H7 (cell line): ENCODE measurements at regions not wholly inside any gene's neighbourhood (a gene's known extent, or its start where the extent isn't known, plus 50 kb on each side); places are given as distances from the start of the nearest gene placed in this dataset.
A peak's percentile ranks its signal among the peaks of the same experiment; 100 is the strongest.

Experiments
- DNase-seq: peaks from one replicate; pipeline ENCODE4 v3.0.0; 2012
- H3K27me3 ChIP-seq: 2 replicates; pipeline ENCODE4 v1.6.0; 2011; ENCODE audit warnings: mild to moderate bottlenecking, low read length; ENCODE audit not compliant: control insufficient read depth, insufficient read depth
- H3K36me3 ChIP-seq: replicated peaks from 2 replicates; pipeline ENCODE4 v1.5.1; 2011; ENCODE audit warnings: low read length; ENCODE audit not compliant: control insufficient read depth, insufficient read depth
- H3K4me3 ChIP-seq: 2 replicates; pipeline ENCODE4 v1.5.1; 2011; ENCODE audit warnings: low read depth, mild to moderate bottlenecking, control low read depth, low read length, moderate library complexity; ENCODE audit not compliant: insufficient read depth

- Histone ChIP-seq H3K27me3 (no peaks in the 10 kb centered on the region), H3K4me3 (no peak overlapping the region), H3K36me3 (no peaks in the 10 kb centered on the region)
- DNase-seq: no peak
These were observed 83.8 kb downstream of the AXIN2 start for GRCh38 chr17:65477600-65477999.

GRCh38 chr17:65474660-65475059, 86.8 kb downstream of the AXIN2 start:
- Histone ChIP-seq H3K36me3 (no peaks in the 10 kb centered on the region), H3K4me3 (no peak overlapping the region), H3K27me3 (no peaks in the 10 kb centered on the region)
- DNase-seq: no peak

GRCh38 chr17:65473985-65474384, 87.5 kb downstream of the AXIN2 start:
- Histone ChIP-seq H3K27me3 (no peaks in the 10 kb centered on the region), H3K36me3 (no peaks in the 10 kb centered on the region), H3K4me3 (no peak overlapping the region)
- DNase-seq: no peak

GRCh38 chr17:65473363-65473762, 88.1 kb downstream of the AXIN2 start:
- Histone ChIP-seq H3K36me3 (no peaks in the 10 kb centered on the region), H3K4me3 (no peak overlapping the region), H3K27me3 (no peaks in the 10 kb centered on the region)
- no peak for DNase-seq

GRCh38 chr17:65472666-65473309, 88.7 kb downstream of the AXIN2 start:
- Histone ChIP-seq H3K36me3 (no peaks in the 10 kb centered on the region), H3K4me3 (no peak overlapping the region), H3K27me3 (no peaks in the 10 kb centered on the region)
- DNase-seq: no peak

- Histone ChIP-seq H3K4me3 (no peak overlapping the region), H3K36me3 (no peaks in the 10 kb centered on the region), H3K27me3 (no peaks in the 10 kb centered on the region)
- DNase-seq: no peak
These were observed 90.7 kb downstream of the AXIN2 start for GRCh38 chr17:65470783-65471182.

- no peak for DNase-seq
- Histone ChIP-seq H3K4me3 (no peak overlapping the region), H3K27me3 (no peaks in the 10 kb centered on the region), H3K36me3 (no peaks in the 10 kb centered on the region)
These were observed 93.1 kb downstream of the AXIN2 start for GRCh38 chr17:65468321-65468720.

GRCh38 chr17:65467156-65467555, 94.3 kb downstream of the AXIN2 start:
- Histone ChIP-seq H3K4me3 (no peak overlapping the region), H3K27me3 (no peaks in the 10 kb centered on the region)
- no peak for DNase-seq

GRCh38 chr17:65466547-65466946, 94.9 kb downstream of the AXIN2 start:
- H3K36me3 ChIP-seq: no peaks in the 10 kb centered on the region
- H3K4me3 ChIP-seq: no peak overlapping the region
- no peaks in the 10 kb centered on the region for H3K27me3 ChIP-seq
- no peak for DNase-seq

More at GRCh38 chr17:65467156-65467555, 94.3 kb downstream of the AXIN2 start:
- no peaks in the 10 kb centered on the region for H3K36me3 ChIP-seq

GRCh38 chr17:65463242-65463641, 98.2 kb downstream of the AXIN2 start:
- H3K27me3 ChIP-seq: no peaks in the 10 kb centered on the region
- DNase-seq: no peak
- H3K36me3 ChIP-seq: no peaks in the 10 kb centered on the region
- H3K4me3 ChIP-seq: no peak overlapping the region

GRCh38 chr17:65459677-65460347, 101.6 kb downstream of the AXIN2 start:
- no peaks in the 10 kb centered on the region for H3K27me3 ChIP-seq
- no peak overlapping the region for H3K4me3 ChIP-seq
- no peaks in the 10 kb centered on the region for H3K36me3 ChIP-seq
- DNase-seq: peak; percentile 44

- H3K36me3 ChIP-seq: no peaks in the 10 kb centered on the region
- no peak for DNase-seq
- H3K27me3 ChIP-seq: no peaks in the 10 kb centered on the region
- no peak overlapping the region for H3K4me3 ChIP-seq
These were observed 103.7 kb downstream of the AXIN2 start for GRCh38 chr17:65457635-65458257.

- DNase-seq: no peak
- Histone ChIP-seq H3K36me3 (no peaks in the 10 kb centered on the region), H3K27me3 (no peaks in the 10 kb centered on the region), H3K4me3 (no peak overlapping the region)
These were observed 104.3 kb downstream of the AXIN2 start for GRCh38 chr17:65457183-65457582.

GRCh38 chr17:65456368-65457151, 104.9 kb downstream of the AXIN2 start:
- Histone ChIP-seq H3K36me3 (no peaks in the 10 kb centered on the region), H3K27me3 (no peaks in the 10 kb centered on the region), H3K4me3 (no peak overlapping the region)
- no peak for DNase-seq

- Histone ChIP-seq H3K36me3 (no peaks in the 10 kb centered on the region), H3K27me3 (no peaks in the 10 kb centered on the region), H3K4me3 (no peak overlapping the region)
- peak; percentile 67 for DNase-seq
These were observed 105.5 kb downstream of the AXIN2 start for GRCh38 chr17:65455972-65456343.
